ENCODE measurements at regions not wholly inside any gene's neighbourhood (a gene's known extent, or its start where the extent isn't known, plus 50 kb on each side); places are given as distances from the start of the nearest gene placed in this dataset.

GRCh38 chr19:5392486-5392885 lies 51.9 kb upstream of the PTPRS start:
- no peak for DNase-seq

GRCh38 chr19:5393088-5393487 lies 52.5 kb upstream of the PTPRS start:
- DNase-seq, result no peak

- no peak for DNase-seq
These were observed 54.2 kb upstream of the PTPRS start for GRCh38 chr19:5394551-5395505.

- no peak for DNase-seq
These were observed 54.9 kb upstream of the PTPRS start for GRCh38 chr19:5395556-5395955.

GRCh38 chr19:5396096-5396939 lies 55.7 kb upstream of the PTPRS start:
- no peak for DNase-seq

- no peak for DNase-seq
These were observed 56.4 kb upstream of the PTPRS start for GRCh38 chr19:5396963-5397362.

- no peak for DNase-seq
These were observed 57.2 kb upstream of the ZNRF4 start for GRCh38 chr19:5397804-5398692.

GRCh38 chr19:5398693-5399057 lies 56.5 kb upstream of the ZNRF4 start:
- no peak for DNase-seq

- DNase-seq, result peak; percentile 39
These were observed 51.1 kb upstream of the ZNRF4 start for GRCh38 chr19:5403968-5404640.
